PC-3 (cell line): ENCODE measurements at regions not wholly inside any gene's neighbourhood (a gene's known extent, or its start where the extent isn't known, plus 50 kb on each side); places are given as distances from the start of the nearest gene placed in this dataset.

Experiments used
- EZH2 ChIP-seq: fragments of 300-600 bp; sonication (generic); IDR thresholded peaks from one replicate; pipeline ENCODE4 v1.6.1; 2017; ENCODE audit warnings: antibody characterized with exemption, mild to moderate bottlenecking, low read length; ENCODE audit not compliant: unreplicated experiment
- EZH2phosphoT487 ChIP-seq: fragments of 300-600 bp; sonication (generic); IDR thresholded peaks from 2 replicates; pipeline ENCODE4 v1.6.1; 2018; ENCODE audit warnings: mild to moderate bottlenecking, antibody characterized with exemption, low read length, borderline replicate concordance
- TF ChIP-seq, protein P1 (sequence below): fragments of 300-600 bp; sonication (generic); conservative IDR thresholded peaks from 2 replicates; pipeline ENCODE4 v1.5.1; 2017; ENCODE audit warnings: antibody characterized with exemption, low read depth, mild to moderate bottlenecking, low read length

DNA sequence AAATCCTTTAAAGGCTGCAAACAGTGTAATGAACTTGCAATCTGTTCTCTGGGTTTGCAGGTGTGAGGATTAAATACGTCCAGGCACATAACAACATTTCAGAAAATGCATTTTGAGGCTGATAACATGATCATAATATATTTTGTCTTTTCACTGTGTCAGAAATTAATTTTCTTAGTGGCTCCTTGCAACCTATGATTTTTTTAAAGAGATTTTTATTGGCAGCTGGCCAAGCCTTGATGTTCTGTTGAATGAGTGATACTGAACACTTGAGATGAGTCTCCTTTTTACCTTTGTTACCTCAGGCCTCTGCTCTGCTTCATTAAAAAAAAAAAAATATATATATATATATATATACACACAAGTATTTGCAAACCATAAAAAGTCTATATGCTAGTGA is 68.2 kb upstream of the TENM3 start:
- TF ChIP-seq EZH2 (no peak), EZH2phosphoT487 (no peak)
- TF ChIP-seq, protein P1, sequence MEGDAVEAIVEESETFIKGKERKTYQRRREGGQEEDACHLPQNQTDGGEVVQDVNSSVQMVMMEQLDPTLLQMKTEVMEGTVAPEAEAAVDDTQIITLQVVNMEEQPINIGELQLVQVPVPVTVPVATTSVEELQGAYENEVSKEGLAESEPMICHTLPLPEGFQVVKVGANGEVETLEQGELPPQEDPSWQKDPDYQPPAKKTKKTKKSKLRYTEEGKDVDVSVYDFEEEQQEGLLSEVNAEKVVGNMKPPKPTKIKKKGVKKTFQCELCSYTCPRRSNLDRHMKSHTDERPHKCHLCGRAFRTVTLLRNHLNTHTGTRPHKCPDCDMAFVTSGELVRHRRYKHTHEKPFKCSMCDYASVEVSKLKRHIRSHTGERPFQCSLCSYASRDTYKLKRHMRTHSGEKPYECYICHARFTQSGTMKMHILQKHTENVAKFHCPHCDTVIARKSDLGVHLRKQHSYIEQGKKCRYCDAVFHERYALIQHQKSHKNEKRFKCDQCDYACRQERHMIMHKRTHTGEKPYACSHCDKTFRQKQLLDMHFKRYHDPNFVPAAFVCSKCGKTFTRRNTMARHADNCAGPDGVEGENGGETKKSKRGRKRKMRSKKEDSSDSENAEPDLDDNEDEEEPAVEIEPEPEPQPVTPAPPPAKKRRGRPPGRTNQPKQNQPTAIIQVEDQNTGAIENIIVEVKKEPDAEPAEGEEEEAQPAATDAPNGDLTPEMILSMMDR, result no peak
